ENCODE measurements at regions not wholly inside any gene's neighbourhood (a gene's known extent, or its start where the extent isn't known, plus 50 kb on each side); places are given as distances from the start of the nearest gene placed in this dataset.
A peak's percentile ranks its signal among the peaks of the same experiment; 100 is the strongest.

DNA sequence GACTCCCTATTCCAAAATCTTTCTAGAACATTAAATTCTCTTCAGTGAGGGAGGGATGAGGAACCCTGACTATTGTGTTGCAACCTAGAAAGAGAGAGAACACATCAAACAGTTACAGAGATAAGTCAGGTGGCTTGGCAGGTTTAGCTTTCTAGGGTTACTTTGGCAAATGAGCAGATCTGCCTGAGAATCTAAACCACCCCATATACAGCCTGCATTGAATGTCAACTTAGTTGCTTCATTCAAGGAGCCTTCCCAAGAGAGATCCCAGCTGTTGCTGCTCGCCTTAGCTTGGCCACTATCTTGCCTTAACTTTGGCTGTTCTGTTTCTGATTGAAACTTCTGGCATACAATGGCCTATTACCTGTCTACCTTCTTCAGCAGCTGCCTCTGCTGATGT lies 74.7 kb upstream of the TCF21 start:
- no peak for DNase-seq (ENCODE audit: low read depth)
- TF ChIP-seq CTCF (IDR thresholded peaks at IDR 0.05; ENCODE audit: control insufficient read depth, extremely low read depth, insufficient read depth) = no peak
- H3K4me3 ChIP-seq (ENCODE audit: low read depth, low read length) = no peak overlapping the region

GRCh38 chr6:133814797-133815196 lies 74.1 kb upstream of the TCF21 start:
- no peak for TF ChIP-seq CTCF (IDR thresholded peaks at IDR 0.05; ENCODE audit: control insufficient read depth, extremely low read depth, insufficient read depth)
- no peak for DNase-seq (ENCODE audit: low read depth)
- H3K4me3 ChIP-seq (ENCODE audit: low read depth, low read length) = no peak overlapping the region

- no peak for TF ChIP-seq CTCF (IDR thresholded peaks at IDR 0.05; ENCODE audit: control insufficient read depth, extremely low read depth, insufficient read depth)
- DNase-seq (ENCODE audit: low read depth) = no peak
- H3K4me3 ChIP-seq (ENCODE audit: low read depth, low read length) = no peak overlapping the region
Measured at GRCh38 chr6:133815313-133815712, 73.6 kb upstream of the TCF21 start.

DNA sequence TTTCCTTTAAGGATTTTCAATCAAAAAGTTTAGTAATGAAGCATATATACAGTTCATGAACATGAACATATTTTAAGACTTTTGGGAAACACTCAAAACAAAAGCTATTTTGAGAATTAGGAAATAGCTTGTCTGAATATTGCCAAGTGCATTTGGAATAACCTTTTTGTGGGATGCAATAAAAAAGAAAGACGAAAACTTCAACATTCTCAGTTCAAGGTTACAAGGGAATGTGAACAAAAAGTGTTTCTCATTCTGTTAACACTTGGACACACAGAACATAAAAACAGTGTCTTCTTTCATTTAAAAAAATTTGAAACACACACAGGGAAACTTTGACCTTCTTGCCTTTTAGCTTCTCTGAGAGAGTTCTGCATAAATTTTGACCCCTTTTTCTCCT lies 72.7 kb upstream of the TCF21 start:
- no peak for TF ChIP-seq CTCF (IDR thresholded peaks at IDR 0.05; ENCODE audit: control insufficient read depth, extremely low read depth, insufficient read depth)
- no peak overlapping the region for H3K4me3 ChIP-seq (ENCODE audit: low read depth, low read length)
- DNase-seq (ENCODE audit: low read depth) = no peak

DNA sequence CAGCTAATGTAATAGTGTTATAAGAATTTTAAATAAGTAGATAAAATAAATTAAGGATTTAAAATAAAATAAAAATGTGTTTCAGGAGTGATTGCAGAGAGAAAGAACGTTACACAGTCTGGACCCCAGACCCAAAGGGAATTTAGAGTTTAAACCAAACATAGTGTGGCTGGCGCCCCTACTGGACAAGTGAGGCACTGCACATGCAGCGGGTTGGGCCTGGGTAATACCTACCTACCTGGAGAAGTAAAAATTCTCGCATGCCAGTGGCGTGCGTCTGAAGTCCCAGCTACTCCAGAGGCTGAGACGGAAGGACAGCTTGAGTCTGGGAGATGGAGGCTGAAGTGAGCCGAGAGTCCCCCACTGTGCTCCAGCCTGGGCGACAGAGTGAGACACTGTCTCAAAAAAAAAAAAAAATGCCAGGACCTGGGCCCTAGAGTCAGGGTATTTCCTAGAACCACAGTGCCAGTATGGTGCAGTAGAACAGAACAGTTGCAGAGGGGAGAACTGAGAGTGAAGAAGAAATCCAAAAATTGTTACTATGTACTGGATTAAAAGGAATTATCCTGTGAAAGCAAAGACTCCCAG lies 71.4 kb upstream of the TCF21 start:
- TF ChIP-seq CTCF (IDR thresholded peaks at IDR 0.05; ENCODE audit: control insufficient read depth, extremely low read depth, insufficient read depth) = peak; percentile 78
- no peak for DNase-seq (ENCODE audit: low read depth)
- H3K4me3 ChIP-seq (ENCODE audit: low read depth, low read length) = no peak overlapping the region

- TF ChIP-seq CTCF (IDR thresholded peaks at IDR 0.05; ENCODE audit: control insufficient read depth, extremely low read depth, insufficient read depth) = no peak
- no peak overlapping the region for H3K4me3 ChIP-seq (ENCODE audit: low read depth, low read length)
- DNase-seq (ENCODE audit: low read depth) = no peak
Measured at GRCh38 chr6:133818320-133818719, 70.6 kb upstream of the TCF21 start.

GRCh38 chr6:133820208-133820607 lies 68.7 kb upstream of the TCF21 start:
- TF ChIP-seq CTCF (IDR thresholded peaks at IDR 0.05; ENCODE audit: control insufficient read depth, extremely low read depth, insufficient read depth) = no peak
- DNase-seq (ENCODE audit: low read depth) = no peak
- no peak overlapping the region for H3K4me3 ChIP-seq (ENCODE audit: low read depth, low read length)
